HepG2 (cell line): ENCODE measurements at regions not wholly inside any gene's neighbourhood (a gene's known extent, or its start where the extent isn't known, plus 50 kb on each side); places are given as distances from the start of the nearest gene placed in this dataset.

Source experiments
- BRCA1 ChIP-seq: sonication (generic); formaldehyde crosslinking; IDR thresholded peaks from 2 replicates; pipeline ENCODE4 v1.4.0; 2020; ENCODE audit warnings: missing genetic modification reagents
- CHD2 ChIP-seq: IDR thresholded peaks from 2 replicates; pipeline ENCODE4 v1.6.1; 2011; ENCODE audit warnings: low read depth, low read length, improper control_type of control experiment
- CTCF ChIP-seq: sonication (generic); formaldehyde crosslinking; IDR thresholded peaks from 2 replicates; pipeline ENCODE4 v1.5.0; 2020; ENCODE audit warnings: mild to moderate bottlenecking, missing genetic modification reagents, moderate library complexity
- EHMT2 ChIP-seq: fragments of 200-600 bp; sonication (generic); IDR thresholded peaks from 2 replicates; pipeline ENCODE4 v1.7.0; 2017; ENCODE audit warnings: antibody characterized with exemption, low read depth, low read length, borderline replicate concordance
- EP300 ChIP-seq, 3 experiments: sonication (generic) in 1 of 3; formaldehyde crosslinking in 1 of 3; IDR thresholded peaks; 2 replicates each; pipeline versions ENCODE4 v1.5.1 to v1.6.1; 2011 to 2020; ENCODE audit warnings: low read depth in 2 of 3, low read length in 2 of 3, borderline replicate concordance in 1 of 3, improper control_type of control experiment in 1 of 3, mild to moderate bottlenecking in 1 of 3, missing genetic modification reagents in 1 of 3, moderate library complexity in 1 of 3
- GABPA ChIP-seq, 2 experiments: IDR thresholded peaks; 2 replicates each; pipeline ENCODE4 v1.6.1; 2011 to 2016; ENCODE audit warnings: low read depth in 2 of 2, low read length in 1 of 2, missing biosample characterization in 1 of 2, missing genetic modification characterization in 1 of 2
- GRHL1 ChIP-seq: sonication (generic); formaldehyde crosslinking; conservative IDR thresholded peaks from 2 replicates; pipeline ENCODE4 v1.8.0; 2022; ENCODE audit warnings: missing genetic modification reagents
- HCFC1 ChIP-seq: fragments of 150-350 bp; IDR thresholded peaks from 2 replicates; pipeline ENCODE4 v1.6.1; 2014; ENCODE audit warnings: low read depth, low read length
- KDM5B ChIP-seq: sonication (generic); formaldehyde crosslinking; IDR thresholded peaks from 2 replicates; pipeline ENCODE4 v1.4.0; 2020; ENCODE audit warnings: missing genetic modification reagents, mild to moderate bottlenecking, borderline replicate concordance
- MTA3 ChIP-seq: sonication (generic); formaldehyde crosslinking; IDR thresholded peaks from 2 replicates; pipeline ENCODE4 v1.4.0; 2020; ENCODE audit warnings: missing genetic modification reagents
- PAF1 ChIP-seq: IDR thresholded peaks from 2 replicates; pipeline ENCODE4 v1.6.1; 2016; ENCODE audit warnings: missing genetic modification reagents, missing compliant biosample characterization
- POLR2AphosphoS5 ChIP-seq: IDR thresholded peaks from 2 replicates; pipeline ENCODE4 v1.6.1; 2012; ENCODE audit warnings: low read depth, low read length
- ZFAT ChIP-seq: sonication (generic); formaldehyde crosslinking; conservative IDR thresholded peaks from 2 replicates; pipeline ENCODE4 v1.8.1; 2023; ENCODE audit warnings: missing genetic modification reagents, inconsistent platforms

GRCh38 chr14:55819610-55820304 lies 239.8 kb downstream of the KTN1 start:
- TF ChIP-seq PAF1 (CRISPR knock-in tag) (no peak), EP300 (IDR thresholded peaks at IDR 0.05; ENCODE audit: low read depth in 2 of 2, low read length in 2 of 2) (no peak), EP300 (CRISPR knock-in tag; IDR thresholded peaks at IDR 0.05; ENCODE audit: borderline replicate concordance) (no peak), MTA3 (CRISPR knock-in tag) (no peak), ZFAT (no peak), GABPA (IDR thresholded peaks at IDR 0.05; ENCODE audit: low read depth, low read length) (no peak), GABPA (CRISPR knock-in tag; IDR thresholded peaks at IDR 0.05; ENCODE audit: low read depth) (no peak), CHD2 (no peak), BRCA1 (CRISPR knock-in tag) (no peak), CTCF (no peak), EHMT2 (no peak), GRHL1 (CRISPR knock-in tag) (no peak), HCFC1 (no peak), KDM5B (CRISPR knock-in tag) (no peak), POLR2AphosphoS5 (no peak)
